Stomach (tissue), 8 donors: ENCODE measurements at regions not wholly inside any gene's neighbourhood (a gene's known extent, or its start where the extent isn't known, plus 50 kb on each side); places are given as distances from the start of the nearest gene placed in this dataset.
"Not testable (repeated sequence)": the region's sequence is repeated elsewhere in the genome, so short reads cannot be mapped to it uniquely, and the experiment has no call there.

Experiments
- DNase-seq, 2 donors: peaks; one replicate each; pipeline versions ENCODE4 v3.0.0 to v3.0.0-alpha.2; 2013 to 2019
- H3K27ac ChIP-seq, 5 donors: fragments of 200-600 bp in 4 of 5; sonication (generic) in 4 of 5; one replicate each; pipeline ENCODE4 v1.5.1; 2013 to 2019; ENCODE audit warnings: mild to moderate bottlenecking in 1 of 5, moderate library complexity in 1 of 5
- H3K27me3 ChIP-seq, 3 donors: fragments of 200-600 bp; sonication (generic); one replicate each; pipeline ENCODE4 v1.5.1; 2017 to 2019; ENCODE audit warnings: mixed run types in 1 of 3
- H3K36me3 ChIP-seq, 4 donors: fragments of 200-600 bp; sonication (generic); 1 replicate in 3 of 4; 2 replicates in 1 of 4; pipeline ENCODE4 v1.5.1; 2016 to 2019
- H3K4me1 ChIP-seq, 4 donors: fragments of 200-600 bp; sonication (generic); one replicate each; pipeline ENCODE4 v1.5.1; 2016 to 2019
- H3K4me3 ChIP-seq, 4 donors: fragments of 200-600 bp; sonication (generic) in 3 of 4; one replicate each; pipeline ENCODE4 v1.5.1; 2016 to 2019; ENCODE audit warnings: mild to moderate bottlenecking in 1 of 4
- H3K9me3 ChIP-seq, 4 donors: fragments of 200-600 bp; sonication (generic); one replicate each; pipeline ENCODE4 v1.5.1; 2016 to 2019
- EP300 ChIP-seq: sonication (generic); formaldehyde crosslinking; IDR thresholded peaks from one replicate; pipeline ENCODE4 v1.6.1; 2017; ENCODE audit warnings: antibody characterized with exemption
- POLR2A ChIP-seq, 4 donors: fragments of 450-650 bp; IDR thresholded peaks; one replicate each; pipeline ENCODE4 v1.6.1; 2016; ENCODE audit warnings: antibody characterized with exemption in 4 of 4, control low read depth in 2 of 4, mild to moderate bottlenecking in 1 of 4, moderate library complexity in 1 of 4
- POLR2AphosphoS5 ChIP-seq, 3 donors: sonication (generic); formaldehyde crosslinking; IDR thresholded peaks; one replicate each; pipeline ENCODE4 v1.6.1; 2016; ENCODE audit warnings: antibody characterized with exemption in 3 of 3
- WGBS, 5 donors: extraction: QIAGEN DNeasy Blood & Tissue Kit in 3 of 5; methylation state at CpG; one replicate each; pipeline versions ENCODE4 v1.1.5 to v1.1.7; 2013 to 2018; 5-methylcytosine and 5-hydroxymethylcytosine counted together
- intact Hi-C: fragments of 100-400 bp; cut with DNase I; formaldehyde crosslinking; loops from one replicate; pipeline ENCODE4 v1.15.1; 2023; ENCODE audit warnings: low total_unique reads
- TF ChIP-seq, protein P1 (sequence below), 7 experiments: fragments of 450-650 bp in 4 of 7; fragments of 200-600 bp in 3 of 7; sonication (generic) in 3 of 7; IDR thresholded peaks; one replicate each; pipeline ENCODE4 v1.5.1; 2016 to 2019; ENCODE audit warnings: antibody characterized with exemption in 7 of 7, control low read depth in 2 of 7, mild to moderate bottlenecking in 1 of 7
- donor health status: healthy with polysubstance abuse.
- donor health status: Bipolar disorder and iron deficiency.
- donor health status: healthy.

DNA sequence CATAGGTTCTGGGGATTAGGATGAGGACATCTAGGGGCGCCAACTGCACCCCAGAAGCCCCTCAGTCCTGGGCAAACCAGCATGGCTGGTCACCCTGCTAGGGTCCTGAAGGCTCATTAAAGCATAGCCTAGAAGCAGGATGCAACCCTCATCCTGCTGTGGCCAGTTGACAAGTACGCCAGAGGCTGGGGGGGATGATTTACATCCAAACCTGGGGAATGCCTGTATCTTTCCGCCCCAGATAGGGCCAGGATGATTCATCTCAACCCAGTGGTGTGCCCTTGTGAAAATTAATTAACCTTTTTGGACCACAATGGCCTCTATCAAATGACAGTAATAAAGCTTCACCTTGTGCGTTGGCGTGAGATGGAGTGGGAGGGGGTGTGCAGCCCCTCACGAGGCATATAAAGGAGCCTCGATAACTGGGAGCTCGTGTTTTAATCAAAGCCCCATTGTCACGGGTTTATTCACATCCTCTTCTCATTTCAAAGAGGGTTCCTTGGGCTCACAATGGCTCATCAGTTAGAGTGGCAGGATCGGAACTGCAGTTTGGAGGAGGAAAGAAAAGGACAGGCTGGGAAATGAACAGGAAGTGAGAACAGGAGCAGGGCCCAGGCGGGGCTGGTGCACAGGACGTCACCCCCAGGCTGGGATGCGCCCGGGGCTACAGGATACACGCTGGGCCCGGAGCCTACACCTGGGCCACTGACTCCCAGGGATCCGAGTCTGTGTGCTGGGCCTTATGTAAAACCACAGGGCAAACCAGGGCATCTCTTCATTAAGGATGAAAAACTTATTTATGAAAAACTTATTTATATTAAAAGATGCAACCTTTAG is 121.8 kb upstream of the PHACTR3 start:
- Histone ChIP-seq H3K9me3 (no peaks in the 10 kb centered on the region), H3K4me1 (no peaks in the 10 kb centered on the region), H3K27me3 (peaks cover 0 to 34% (median 18%) of the 10 kb centered on the region in 3 donors), H3K36me3 (no peaks in the 10 kb centered on the region), H3K4me3 (no peak overlapping the region), H3K27ac (no peak overlapping the region)
- TF ChIP-seq EP300 (no peak), POLR2AphosphoS5 (IDR thresholded peaks at IDR 0.05) (no peak)
- TF ChIP-seq, protein P1, sequence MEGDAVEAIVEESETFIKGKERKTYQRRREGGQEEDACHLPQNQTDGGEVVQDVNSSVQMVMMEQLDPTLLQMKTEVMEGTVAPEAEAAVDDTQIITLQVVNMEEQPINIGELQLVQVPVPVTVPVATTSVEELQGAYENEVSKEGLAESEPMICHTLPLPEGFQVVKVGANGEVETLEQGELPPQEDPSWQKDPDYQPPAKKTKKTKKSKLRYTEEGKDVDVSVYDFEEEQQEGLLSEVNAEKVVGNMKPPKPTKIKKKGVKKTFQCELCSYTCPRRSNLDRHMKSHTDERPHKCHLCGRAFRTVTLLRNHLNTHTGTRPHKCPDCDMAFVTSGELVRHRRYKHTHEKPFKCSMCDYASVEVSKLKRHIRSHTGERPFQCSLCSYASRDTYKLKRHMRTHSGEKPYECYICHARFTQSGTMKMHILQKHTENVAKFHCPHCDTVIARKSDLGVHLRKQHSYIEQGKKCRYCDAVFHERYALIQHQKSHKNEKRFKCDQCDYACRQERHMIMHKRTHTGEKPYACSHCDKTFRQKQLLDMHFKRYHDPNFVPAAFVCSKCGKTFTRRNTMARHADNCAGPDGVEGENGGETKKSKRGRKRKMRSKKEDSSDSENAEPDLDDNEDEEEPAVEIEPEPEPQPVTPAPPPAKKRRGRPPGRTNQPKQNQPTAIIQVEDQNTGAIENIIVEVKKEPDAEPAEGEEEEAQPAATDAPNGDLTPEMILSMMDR (IDR thresholded peaks at IDR 0.05): no peak
- 80 to 84% (median 81%) methylated on average over 17 of the region's 17 CpGs for WGBS, 5 donors
- intact Hi-C loops: no loop called here
- no peak for DNase-seq

DNA sequence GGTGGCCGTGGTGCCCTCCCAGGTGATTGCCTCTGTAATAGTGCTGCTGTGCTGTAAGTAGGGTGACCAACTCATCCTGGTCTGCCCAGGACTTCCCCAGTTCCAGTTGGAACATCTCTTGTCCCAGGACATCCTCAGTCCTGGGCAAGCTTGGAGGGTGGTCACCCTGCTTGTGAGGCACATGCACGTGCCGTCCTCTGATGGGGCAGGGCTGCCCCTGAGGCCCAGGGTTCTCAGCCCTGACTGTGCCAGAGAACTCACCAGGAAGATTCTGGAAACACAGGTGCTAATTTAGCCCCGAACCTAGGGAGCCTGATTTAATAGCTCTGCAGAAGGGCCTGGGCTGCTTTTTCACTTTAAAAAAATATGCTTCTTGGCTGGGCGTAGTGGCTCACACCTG is 120.9 kb upstream of the PHACTR3 start:
- no peak for DNase-seq
- Histone ChIP-seq H3K27me3 (peaks cover 0 to 34% (median 18%) of the 10 kb centered on the region in 3 donors), H3K4me3 (no peak overlapping the region), H3K9me3 (no peaks in the 10 kb centered on the region), H3K4me1 (no peaks in the 10 kb centered on the region), H3K27ac (no peak overlapping the region), H3K36me3 (no peaks in the 10 kb centered on the region)
- intact Hi-C loops: no loop called here
- TF ChIP-seq EP300: no peak
- no peak for TF ChIP-seq POLR2A (IDR thresholded peaks at IDR 0.05)
- TF ChIP-seq, protein P1 (IDR thresholded peaks at IDR 0.05): no peak
- no peak for TF ChIP-seq POLR2AphosphoS5 (IDR thresholded peaks at IDR 0.05)
- WGBS, 5 donors: 68 to 86% (median 83%) methylated on average over 4 to 5 of the region's 5 CpGs

DNA sequence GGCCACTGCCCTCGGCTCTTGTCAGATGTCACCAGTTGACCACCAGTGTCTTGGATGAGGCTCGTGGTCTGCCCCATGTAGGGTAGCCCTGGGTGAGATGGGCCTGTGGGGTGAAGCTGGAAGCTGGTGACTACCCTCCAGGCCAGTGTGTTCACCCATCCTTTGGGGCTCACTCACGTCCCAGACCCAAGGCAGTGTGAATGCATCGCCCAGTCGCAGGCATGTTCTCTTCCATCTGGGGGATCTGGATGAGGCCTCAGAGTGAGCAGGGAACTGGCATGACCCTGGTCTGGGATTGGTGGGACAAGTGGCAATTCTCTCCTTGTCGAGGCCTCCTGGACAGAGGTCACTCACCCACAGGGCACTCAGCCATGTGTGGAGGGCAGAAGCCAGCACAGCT is 120.1 kb upstream of the PHACTR3 start:
- TF ChIP-seq POLR2A (IDR thresholded peaks at IDR 0.05) (no peak), POLR2AphosphoS5 (IDR thresholded peaks at IDR 0.05) (no peak), EP300 (no peak)
- TF ChIP-seq, protein P1 (IDR thresholded peaks at IDR 0.05): no peak
- H3K4me1 ChIP-seq: no peaks in the 10 kb centered on the region
- no peak overlapping the region for H3K4me3 ChIP-seq
- no peak overlapping the region for H3K27ac ChIP-seq
- 69 to 87% (median 81%) methylated on average over 3 to 6 of the region's 6 CpGs for WGBS, 5 donors
- H3K36me3 ChIP-seq: no peaks in the 10 kb centered on the region
- H3K27me3 ChIP-seq: peaks cover 0 to 34% (median 18%) of the 10 kb centered on the region in 3 donors
- intact Hi-C loops: no loop called here
- no peaks in the 10 kb centered on the region for H3K9me3 ChIP-seq
- DNase-seq: no peak

DNA sequence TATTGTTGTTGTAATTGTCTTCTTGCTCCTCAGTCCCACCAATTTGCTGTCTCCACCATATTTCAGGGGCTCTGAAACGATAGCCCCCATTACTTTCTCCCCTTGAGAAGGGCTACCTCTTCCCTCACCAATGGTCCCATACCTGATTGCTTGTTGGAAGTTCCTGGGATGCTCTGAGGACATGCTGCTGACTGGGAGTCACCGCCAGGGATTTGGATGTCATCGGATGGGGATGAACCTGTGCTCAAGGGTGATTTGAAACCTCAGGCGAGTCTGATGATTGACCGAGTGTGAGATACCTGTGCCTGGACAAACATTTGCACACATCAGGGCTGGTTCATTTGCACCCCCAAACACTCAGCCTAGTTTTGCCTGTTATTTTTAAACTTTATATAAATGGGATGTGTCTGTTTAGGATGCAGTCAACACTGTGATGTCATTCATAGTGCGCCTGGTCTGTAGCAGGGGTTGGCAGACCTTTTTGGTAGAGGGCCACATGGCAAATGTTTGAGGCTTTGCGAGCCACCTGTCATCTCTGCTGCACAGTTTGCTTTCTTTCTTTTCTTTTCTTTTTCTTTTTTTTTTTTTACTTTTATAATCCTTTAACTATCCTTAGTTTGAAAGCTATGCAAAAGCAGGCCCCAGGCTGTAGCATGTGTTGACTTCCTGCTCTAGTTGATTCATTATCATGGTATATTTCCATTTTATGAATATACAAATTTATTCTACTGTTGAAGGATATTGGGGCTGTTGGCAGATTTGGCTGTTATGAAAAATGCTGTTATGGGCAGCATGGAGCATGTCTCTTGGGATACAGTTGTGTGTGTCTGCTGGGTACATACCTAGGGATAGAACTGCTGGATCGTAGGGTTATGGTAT is 118.5 kb upstream of the PHACTR3 start:
- WGBS, 5 donors: 89 to 92% (median 90%) methylated on average over 8 of the region's 8 CpGs
- H3K36me3 ChIP-seq: no peaks in the 10 kb centered on the region
- no peak overlapping the region for H3K27ac ChIP-seq
- H3K27me3 ChIP-seq: peaks cover 0 to 27% (median 18%) of the 10 kb centered on the region in 3 donors
- no peaks in the 10 kb centered on the region for H3K9me3 ChIP-seq
- DNase-seq: no peak
- no peak overlapping the region for H3K4me3 ChIP-seq
- H3K4me1 ChIP-seq: no peaks in the 10 kb centered on the region
- intact Hi-C loops: no loop called here
- TF ChIP-seq POLR2AphosphoS5 (IDR thresholded peaks at IDR 0.05): no peak
- TF ChIP-seq EP300: no peak
- TF ChIP-seq, protein P1 (IDR thresholded peaks at IDR 0.05): no peak
- TF ChIP-seq POLR2A (IDR thresholded peaks at IDR 0.05): no peak

DNA sequence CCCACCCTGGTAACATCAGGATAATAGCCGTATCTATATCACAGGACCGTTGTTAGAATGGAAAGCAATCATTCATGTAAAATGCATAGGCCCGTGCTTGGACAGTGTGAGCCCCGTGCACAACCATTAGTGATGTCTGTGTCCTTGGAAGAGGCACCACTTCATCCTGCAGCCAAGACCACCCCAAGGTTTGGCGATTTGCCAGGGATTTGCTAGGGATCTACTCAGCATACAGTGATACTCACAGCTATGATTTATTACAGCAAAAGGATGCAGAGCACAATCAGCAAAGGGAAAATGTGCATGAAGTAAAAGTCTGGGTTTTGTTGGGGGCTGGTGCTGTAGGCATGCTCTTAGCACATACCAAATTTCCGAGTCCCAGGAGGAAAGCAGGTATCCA is 115.9 kb upstream of the PHACTR3 start:
- H3K4me1 ChIP-seq, H3K27ac ChIP-seq, H3K4me3 ChIP-seq, H3K9me3 ChIP-seq, H3K36me3 ChIP-seq, intact Hi-C loops: not testable (repeated sequence)
- peaks cover 0 to 20% (median 1%) of the 10 kb centered on the region in 3 donors for H3K27me3 ChIP-seq
- WGBS, 5 donors: 59 to 71% (median 68%) methylated on average over 5 to 6 of the region's 6 CpGs
- peak in 1 of 2 donors; percentile 39 for DNase-seq

DNA sequence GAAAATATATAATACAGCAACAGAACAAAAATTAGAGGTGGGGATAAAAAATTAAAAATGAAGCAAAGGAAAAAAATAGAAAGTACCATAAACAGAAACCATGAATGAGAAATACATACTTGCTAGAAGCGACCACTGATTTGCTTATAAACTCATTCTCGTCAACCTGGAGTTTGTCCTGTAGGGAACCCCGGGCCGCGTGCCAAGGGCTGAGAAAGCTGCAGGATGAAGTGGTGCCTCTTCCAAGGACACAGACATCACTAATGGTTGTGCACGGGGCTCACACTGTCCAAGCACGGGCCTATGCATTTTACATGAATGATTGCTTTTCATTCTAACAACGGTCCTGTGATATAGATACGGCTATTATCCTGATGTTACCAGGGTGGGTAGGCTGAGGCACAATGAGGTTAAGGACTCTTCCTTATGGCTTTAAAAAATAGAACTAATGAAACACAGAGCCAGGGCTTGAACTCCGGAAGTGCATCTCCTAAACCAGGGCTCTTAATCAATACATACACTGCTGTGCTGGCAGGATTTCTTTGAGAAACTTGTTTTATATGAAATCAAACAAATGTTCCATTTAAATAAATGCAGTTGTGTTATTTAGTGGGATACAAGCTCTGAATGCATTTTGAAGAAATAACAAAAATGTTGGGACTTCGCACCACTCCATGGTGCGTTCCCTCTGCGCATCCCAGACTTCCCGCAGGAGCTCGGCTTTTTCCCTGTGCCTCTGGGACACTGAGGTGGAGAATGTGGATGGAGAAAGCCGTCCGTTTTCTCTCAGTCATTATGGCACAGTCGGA is 113.9 kb upstream of the PHACTR3 start:
- intact Hi-C loops, H3K27ac ChIP-seq, H3K36me3 ChIP-seq, H3K9me3 ChIP-seq, H3K4me3 ChIP-seq, H3K4me1 ChIP-seq, DNase-seq: not testable (repeated sequence)
- peaks cover 0 to 37% (median 0%) of the 10 kb centered on the region in 3 donors for H3K27me3 ChIP-seq
- WGBS, 5 donors: 78 to 86% (median 81%) methylated on average over 17 to 18 of the region's 18 CpGs
